ENCODE measurements at regions not wholly inside any gene's neighbourhood (a gene's known extent, or its start where the extent isn't known, plus 50 kb on each side); places are given as distances from the start of the nearest gene placed in this dataset.

DNA sequence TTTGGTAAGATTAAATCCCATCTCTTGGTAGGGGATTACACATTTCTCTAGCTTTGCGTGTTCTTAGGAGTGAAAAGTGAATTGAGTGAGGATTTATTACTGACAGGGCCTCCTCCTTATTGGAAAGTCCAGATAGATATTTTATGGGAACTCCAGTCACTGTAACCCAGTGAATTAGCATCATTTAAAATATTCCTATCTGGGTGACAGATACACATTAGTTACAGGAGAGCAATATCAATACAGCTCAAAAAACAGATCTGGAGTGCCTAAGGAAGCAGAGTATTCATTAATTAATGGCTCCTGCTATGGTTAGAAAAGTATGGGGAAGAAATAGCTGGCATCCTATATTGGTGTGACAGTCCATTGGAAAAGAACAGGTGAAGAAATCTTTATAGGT is 248.2 kb downstream of the SLITRK6 start:
- TF ChIP-seq POLR2AphosphoS5 (IDR thresholded peaks at IDR 0.05; ENCODE audit: borderline replicate concordance, low read depth, low read length) (no peak), EZH2 (IDR thresholded peaks at IDR 0.05) (no peak)
